Testis (tissue), 2 donors: ENCODE measurements at regions not wholly inside any gene's neighbourhood (a gene's known extent, or its start where the extent isn't known, plus 50 kb on each side); places are given as distances from the start of the nearest gene placed in this dataset.

Experiments used
- DNase-seq: peaks from one replicate; pipeline ENCODE4 v3.0.0-alpha.2; 2019
- H3K27ac ChIP-seq, 2 donors: fragments of 200-600 bp; sonication (generic); one replicate each; pipeline ENCODE4 v1.5.1; 2019
- H3K27me3 ChIP-seq: fragments of 200-600 bp; sonication (generic); one replicate; pipeline ENCODE4 v1.5.1; 2019
- H3K36me3 ChIP-seq: fragments of 200-600 bp; sonication (generic); one replicate; pipeline ENCODE4 v1.5.1; 2017; ENCODE audit warnings: low read depth; ENCODE audit errors: missing control alignments
- H3K4me1 ChIP-seq: fragments of 200-600 bp; sonication (generic); one replicate; pipeline ENCODE4 v1.5.1; 2019
- H3K4me3 ChIP-seq, 2 donors: fragments of 200-600 bp; sonication (generic); one replicate each; pipeline ENCODE4 v1.5.1; 2017 to 2019
- H3K9me3 ChIP-seq: fragments of 200-600 bp; sonication (generic); one replicate; pipeline ENCODE4 v1.5.1; 2017
- POLR2A ChIP-seq: fragments of 450-650 bp; IDR thresholded peaks from one replicate; pipeline ENCODE4 v1.6.1; 2017; ENCODE audit warnings: antibody characterized with exemption, mild to moderate bottlenecking, moderate library complexity
- WGBS, 2 donors: methylation state at CpG; one replicate each; pipeline ENCODE4 v1.1.5; 2018; 5-methylcytosine and 5-hydroxymethylcytosine counted together
- intact Hi-C: fragments of 100-400 bp; cut with DNase I; formaldehyde crosslinking; loops from one replicate; pipeline ENCODE4 v1.15.1; 2023; ENCODE audit warnings: low total_unique reads
- TF ChIP-seq, protein P1 (sequence below), 3 experiments: fragments of 450-650 bp in 2 of 3; fragments of 200-600 bp in 1 of 3; sonication (generic) in 1 of 3; IDR thresholded peaks; one replicate each; pipeline ENCODE4 v1.5.1; 2016 to 2019; ENCODE audit warnings: antibody characterized with exemption in 3 of 3, mild to moderate bottlenecking in 2 of 3, moderate library complexity in 1 of 3

DNA sequence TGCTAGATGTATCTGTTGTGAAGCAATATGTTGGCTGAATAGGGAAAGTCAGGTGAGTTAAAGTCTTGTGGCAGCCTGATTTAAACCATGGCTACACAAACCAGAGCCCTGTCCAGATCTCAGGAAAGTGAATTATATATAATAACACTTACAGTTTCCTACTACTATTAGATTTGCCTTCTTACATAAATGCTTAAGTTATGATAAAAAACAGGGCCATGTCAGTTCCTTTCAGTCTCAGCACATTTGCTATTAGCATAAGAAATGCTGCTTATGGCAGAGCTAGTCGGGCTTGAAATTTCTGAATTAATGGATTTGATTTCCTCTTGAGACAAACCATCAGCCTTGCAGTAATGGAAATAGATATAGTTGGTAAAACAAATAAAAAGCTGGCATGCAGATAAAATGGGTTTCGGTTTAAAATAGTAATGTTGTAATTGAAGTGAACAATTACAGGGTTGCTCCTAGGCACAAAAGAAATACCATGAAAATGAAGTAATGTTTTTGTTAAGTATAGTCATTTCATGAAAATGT is 664.2 kb upstream of the ZNF608 start:
- H3K4me1 ChIP-seq, result peaks cover 36% of the 10 kb centered on the region
- no peak for TF ChIP-seq POLR2A
- TF ChIP-seq, protein P1, sequence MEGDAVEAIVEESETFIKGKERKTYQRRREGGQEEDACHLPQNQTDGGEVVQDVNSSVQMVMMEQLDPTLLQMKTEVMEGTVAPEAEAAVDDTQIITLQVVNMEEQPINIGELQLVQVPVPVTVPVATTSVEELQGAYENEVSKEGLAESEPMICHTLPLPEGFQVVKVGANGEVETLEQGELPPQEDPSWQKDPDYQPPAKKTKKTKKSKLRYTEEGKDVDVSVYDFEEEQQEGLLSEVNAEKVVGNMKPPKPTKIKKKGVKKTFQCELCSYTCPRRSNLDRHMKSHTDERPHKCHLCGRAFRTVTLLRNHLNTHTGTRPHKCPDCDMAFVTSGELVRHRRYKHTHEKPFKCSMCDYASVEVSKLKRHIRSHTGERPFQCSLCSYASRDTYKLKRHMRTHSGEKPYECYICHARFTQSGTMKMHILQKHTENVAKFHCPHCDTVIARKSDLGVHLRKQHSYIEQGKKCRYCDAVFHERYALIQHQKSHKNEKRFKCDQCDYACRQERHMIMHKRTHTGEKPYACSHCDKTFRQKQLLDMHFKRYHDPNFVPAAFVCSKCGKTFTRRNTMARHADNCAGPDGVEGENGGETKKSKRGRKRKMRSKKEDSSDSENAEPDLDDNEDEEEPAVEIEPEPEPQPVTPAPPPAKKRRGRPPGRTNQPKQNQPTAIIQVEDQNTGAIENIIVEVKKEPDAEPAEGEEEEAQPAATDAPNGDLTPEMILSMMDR (IDR thresholded peaks at IDR 0.05), result no peak
- 27 to 34% methylated on average over 2 of the region's 2 CpGs for WGBS, 2 donors
- H3K4me3 ChIP-seq, result no peak overlapping the region
- H3K27me3 ChIP-seq, result no peaks in the 10 kb centered on the region
- H3K36me3 ChIP-seq, result no peaks in the 10 kb centered on the region
- DNase-seq, result no peak
- peak overlapping the region in 1 of 2 donors; percentile 39 for H3K27ac ChIP-seq
- no peaks in the 10 kb centered on the region for H3K9me3 ChIP-seq
- intact Hi-C loops, result no loop called here

DNA sequence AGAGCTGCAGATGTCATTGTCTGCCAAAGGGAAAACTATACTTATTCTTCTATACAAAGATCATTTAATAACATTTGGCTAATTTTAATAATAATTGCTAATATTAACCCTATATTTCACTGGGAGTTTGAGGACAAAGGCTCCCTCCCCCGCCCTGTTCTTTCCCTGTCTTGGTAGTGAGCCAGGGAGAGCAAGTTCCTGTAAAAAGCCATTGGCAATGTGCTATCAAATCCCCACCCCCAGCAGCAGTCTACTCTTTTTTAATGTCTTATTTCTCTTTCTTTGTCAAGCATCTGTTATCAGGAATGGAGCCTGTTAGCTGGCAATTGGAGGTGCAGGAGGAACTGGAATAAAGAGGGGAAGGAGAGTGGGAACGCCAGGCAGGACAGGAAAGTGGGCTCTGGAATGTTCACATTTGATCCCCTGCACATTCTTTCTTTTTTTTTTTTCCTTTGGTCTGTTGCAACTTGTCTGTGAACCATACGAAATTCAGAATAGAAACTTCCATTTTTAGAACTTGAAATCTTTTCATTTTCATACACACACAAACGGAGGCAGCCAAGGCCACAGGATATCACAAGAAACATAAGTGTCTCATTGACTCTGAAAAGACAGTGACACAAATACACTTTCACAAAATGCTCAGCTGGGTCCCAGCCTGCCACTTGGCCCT is 664.8 kb upstream of the ZNF608 start:
- peaks cover 36% of the 10 kb centered on the region for H3K4me1 ChIP-seq
- H3K27me3 ChIP-seq, result no peaks in the 10 kb centered on the region
- no peaks in the 10 kb centered on the region for H3K9me3 ChIP-seq
- no peak for TF ChIP-seq POLR2A
- TF ChIP-seq, protein P1 (IDR thresholded peaks at IDR 0.05), result no peak
- peak; percentile 59 for DNase-seq
- 8 to 9% methylated on average over 4 of the region's 4 CpGs for WGBS, 2 donors
- intact Hi-C loops, result no loop called here
- H3K36me3 ChIP-seq, result no peaks in the 10 kb centered on the region
- H3K4me3 ChIP-seq, result no peak overlapping the region
- peak overlapping the region; percentile 39 to 60 for H3K27ac ChIP-seq

DNA sequence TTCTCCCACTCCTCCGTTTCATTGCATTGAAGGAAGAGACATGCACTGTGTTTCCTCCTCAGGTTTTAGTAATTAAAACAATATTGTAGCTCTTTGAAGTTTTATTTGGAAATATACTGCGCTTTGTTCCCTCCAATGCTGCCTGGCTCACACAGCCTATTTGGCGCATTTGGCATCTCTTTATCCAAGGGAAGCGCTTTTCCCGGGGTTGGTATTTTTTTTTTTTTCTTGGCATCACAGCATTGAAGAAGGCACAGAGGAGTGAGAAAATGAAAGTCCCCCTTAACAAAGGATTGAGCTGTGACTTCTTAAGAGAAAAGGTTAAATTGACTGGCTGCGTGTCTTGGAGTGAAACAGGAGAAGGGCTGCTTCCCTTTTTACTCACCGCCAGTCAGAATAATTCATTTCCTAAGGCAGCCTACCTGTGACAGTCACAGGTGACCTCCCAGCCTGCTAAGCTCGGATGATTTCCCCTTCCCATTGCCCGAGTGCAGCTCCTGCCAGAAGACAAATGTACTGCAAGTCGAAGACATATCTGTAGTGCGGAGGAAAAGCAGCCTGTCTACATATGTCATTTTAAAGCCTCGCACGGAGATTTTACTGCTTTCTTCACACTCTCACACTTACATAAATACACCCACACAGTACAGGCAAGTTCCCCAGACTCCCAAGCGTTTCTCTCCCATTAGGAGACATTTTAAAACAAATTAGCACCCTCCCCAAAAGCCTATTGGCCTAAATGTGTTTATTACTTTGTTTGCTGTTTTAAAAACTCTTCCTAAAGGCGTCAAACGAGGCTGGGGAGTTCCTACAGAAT is 665.5 kb upstream of the ZNF608 start:
- H3K27me3 ChIP-seq, result no peaks in the 10 kb centered on the region
- intact Hi-C loops, result no loop called here
- peak; percentile 41 for DNase-seq
- no peaks in the 10 kb centered on the region for H3K9me3 ChIP-seq
- no peaks in the 10 kb centered on the region for H3K36me3 ChIP-seq
- H3K4me3 ChIP-seq, result peak overlapping the region in 1 of 2 donors; percentile 8
- 9 to 12% methylated on average over 16 of the region's 16 CpGs for WGBS, 2 donors
- H3K27ac ChIP-seq, result peak overlapping the region; percentile 38 to 60
- peaks cover 36% of the 10 kb centered on the region for H3K4me1 ChIP-seq
- TF ChIP-seq POLR2A, result no peak
- TF ChIP-seq, protein P1 (IDR thresholded peaks at IDR 0.05), result no peak

DNA sequence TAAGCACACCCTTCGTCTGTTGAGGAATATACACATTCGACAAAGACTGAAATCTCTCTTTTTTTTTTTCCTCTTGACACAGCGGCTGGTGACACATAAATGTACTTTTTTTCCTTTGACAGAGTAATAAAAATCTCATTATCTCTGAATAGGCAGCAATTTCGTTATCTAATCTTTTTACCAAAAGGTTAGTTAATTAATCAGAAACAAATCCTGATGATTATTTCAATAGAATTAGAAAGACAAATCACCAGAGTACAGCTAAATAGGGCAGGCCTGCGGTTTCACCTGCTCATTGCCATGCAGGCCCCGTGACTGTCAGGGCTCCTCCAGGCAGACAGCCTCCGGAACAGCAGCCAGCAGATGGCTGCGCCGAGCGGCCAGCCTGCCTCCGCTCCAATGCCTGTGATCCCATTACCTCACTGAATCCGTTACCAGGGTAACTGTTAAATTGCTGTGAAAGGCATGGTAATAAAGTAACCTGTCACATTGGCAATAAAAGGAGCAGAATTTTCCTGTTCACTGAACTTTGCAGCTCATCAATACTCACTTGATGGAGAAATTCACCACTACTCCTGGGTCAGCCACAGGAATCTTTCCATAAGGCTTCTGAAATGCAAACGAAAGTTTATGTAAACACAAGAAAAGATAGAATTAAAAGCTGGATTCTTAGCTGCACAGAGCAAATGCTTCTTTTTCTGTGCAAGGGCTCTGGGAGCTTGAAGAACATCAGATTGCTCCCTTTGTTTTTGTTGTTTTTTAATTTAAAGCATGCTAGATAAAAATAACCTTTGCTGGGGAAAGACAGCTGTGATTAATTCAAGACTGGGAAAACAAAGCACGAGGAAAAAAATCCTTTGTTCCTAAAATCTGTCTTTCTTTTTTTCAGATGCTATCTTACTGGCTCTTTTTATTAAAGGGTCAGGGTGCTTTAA is 666.4 kb upstream of the ZNF608 start:
- Histone ChIP-seq H3K4me3 (no peak overlapping the region), H3K27ac (peak overlapping the region; percentile 38 to 60), H3K27me3 (no peaks in the 10 kb centered on the region), H3K9me3 (no peaks in the 10 kb centered on the region), H3K4me1 (peaks cover 36% of the 10 kb centered on the region), H3K36me3 (no peaks in the 10 kb centered on the region)
- peak; percentile 81 for DNase-seq
- WGBS, 2 donors, result 13 to 23% methylated on average over 14 of the region's 14 CpGs
- no peak for TF ChIP-seq POLR2A
- TF ChIP-seq, protein P1 (IDR thresholded peaks at IDR 0.05), result no peak
- intact Hi-C loops, result no loop called here
